H1 (cell line): ENCODE measurements at regions not wholly inside any gene's neighbourhood (a gene's known extent, or its start where the extent isn't known, plus 50 kb on each side); places are given as distances from the start of the nearest gene placed in this dataset.

Experiments used
- CTCF ChIA-PET: fragments of 300-600 bp; sonication (Branson Sonifier 250); formaldehyde crosslinking; loops from one replicate; lab custom pipeline; 2021; ENCODE audit not compliant: partially characterized antibody; lab: Charles Lee
- POLR2A ChIA-PET: fragments of 300-600 bp; sonication (Branson Sonifier 250); formaldehyde crosslinking; loops from one replicate; lab custom pipeline; 2021; ENCODE audit warnings: inconsistent platforms; ENCODE audit not compliant: partially characterized antibody; lab: Charles Lee
- DNase-seq, 2 experiments: peaks; one replicate each; pipeline versions ENCODE4 v3.0.0 to v3.0.0-alpha.2; 2010 to 2022; ENCODE audit warnings: low spot score in 2 of 2, low read depth in 1 of 2, mixed read lengths in 1 of 2
- FAIRE-seq: peaks from 2 replicates; lab custom pipeline; 2011; peaks lifted over from hg19 to GRCh38; lab: Jason Lieb, UNC
- H2AFZ ChIP-seq: 2 replicates; pipeline ENCODE4 v1.8.1; 2012; ENCODE audit warnings: low read length, inconsistent platforms
- H2AK5ac ChIP-seq: 2 replicates; pipeline ENCODE4 v1.6.1; 2013; ENCODE audit warnings: low read depth, low read length
- H2BK120ac ChIP-seq: replicated peaks from 2 replicates; pipeline ENCODE3; 2013; ENCODE audit warnings: low read depth, low read length, inconsistent platforms
- H2BK12ac ChIP-seq: 2 replicates; pipeline ENCODE4 v1.6.1; 2013; ENCODE audit warnings: low read depth, low read length
- H2BK15ac ChIP-seq: 2 replicates; pipeline ENCODE4 v1.6.1; 2013; ENCODE audit warnings: low read length
- H2BK20ac ChIP-seq: 2 replicates; pipeline ENCODE4 v1.6.1; 2013; ENCODE audit warnings: low read length
- H2BK5ac ChIP-seq: 2 replicates; pipeline ENCODE4 v1.6.1; 2013; ENCODE audit warnings: low read depth, low read length
- H3K14ac ChIP-seq: 2 replicates; pipeline ENCODE4 v1.6.1; 2013; ENCODE audit warnings: inconsistent platforms; ENCODE audit not compliant: insufficient read length
- H3K18ac ChIP-seq: 2 replicates; pipeline ENCODE4 v1.6.1; 2013; ENCODE audit warnings: low read length; ENCODE audit errors: extremely low read depth
- H3K23ac ChIP-seq: 2 replicates; pipeline ENCODE4 v1.6.1; 2013; ENCODE audit warnings: inconsistent platforms; ENCODE audit not compliant: insufficient read length
- H3K23me2 ChIP-seq: 2 replicates; pipeline ENCODE4 v1.6.1; 2013; ENCODE audit warnings: low read depth, low read length
- H3K27ac ChIP-seq: 2 replicates; pipeline ENCODE4 v1.6.1; 2011; ENCODE audit warnings: low read depth, low read length, inconsistent platforms
- H3K27me3 ChIP-seq, 4 experiments: replicated peaks in 1 of 4; 1 replicate in 1 of 4; 2 replicates in 3 of 4; pipeline versions ENCODE4 v1.6.1 to v1.8.1; 2011 to 2013; ENCODE audit warnings: low read length in 3 of 4, mild to moderate bottlenecking in 3 of 4, inconsistent platforms in 2 of 4, mixed read lengths in 2 of 4, moderate library complexity in 1 of 4; ENCODE audit not compliant: control insufficient read depth in 3 of 4, insufficient read depth in 3 of 4; ENCODE audit errors: extremely low read depth in 1 of 4
- H3K36me3 ChIP-seq, 4 experiments: 2 replicates each; pipeline versions ENCODE4 v1.6.1 to v1.8.1; 2011 to 2013; ENCODE audit warnings: mild to moderate bottlenecking in 4 of 4, low read length in 3 of 4, moderate library complexity in 2 of 4, control low read depth in 1 of 4, inconsistent platforms in 1 of 4; ENCODE audit not compliant: insufficient read depth in 4 of 4, control insufficient read depth in 2 of 4
- H3K4ac ChIP-seq: replicated peaks from 2 replicates; pipeline ENCODE3; 2013; ENCODE audit warnings: low read length, low read depth, mixed read lengths, inconsistent platforms; ENCODE audit not compliant: insufficient read length
- H3K4me1 ChIP-seq, 4 experiments: replicated peaks in 1 of 4; 1 replicate in 1 of 4; 2 replicates in 3 of 4; pipeline versions ENCODE4 v1.6.1 to v1.8.1; 2011 to 2013; ENCODE audit warnings: low read length in 3 of 4, inconsistent platforms in 2 of 4, mixed read lengths in 1 of 4; ENCODE audit not compliant: insufficient read depth in 4 of 4, control insufficient read depth in 3 of 4
- H3K4me2 ChIP-seq, 2 experiments: 2 replicates each; pipeline versions ENCODE4 v1.6.1 to v1.8.1; 2011 to 2013; ENCODE audit warnings: low read depth in 2 of 2, low read length in 2 of 2, control low read depth in 1 of 2, inconsistent platforms in 1 of 2, mild to moderate bottlenecking in 1 of 2; ENCODE audit not compliant: insufficient read depth in 1 of 2
- H3K4me3 ChIP-seq, 4 experiments: fragments of 200-600, 300-600 bp in 1 of 4; sonication (generic), shearing (Covaris generic), sonication (Bioruptor Twin) in 1 of 4; 2 replicates each; pipeline versions ENCODE4 v1.5.1 to v1.8.1; 2011 to 2016; ENCODE audit warnings: low read length in 4 of 4, low read depth in 3 of 4, control low read depth in 2 of 4, inconsistent platforms in 2 of 4, mild to moderate bottlenecking in 2 of 4, mixed read lengths in 1 of 4, moderate library complexity in 1 of 4; ENCODE audit not compliant: insufficient read depth in 2 of 4; ENCODE audit errors: extremely low read depth in 1 of 4
- H3K56ac ChIP-seq: replicated peaks from 2 replicates; pipeline ENCODE3; 2013; ENCODE audit warnings: low read depth, mild to moderate bottlenecking, mixed read lengths, low read length, inconsistent platforms; ENCODE audit not compliant: insufficient read length
- H3K79me1 ChIP-seq: 2 replicates; pipeline ENCODE4 v1.6.1; 2013; ENCODE audit warnings: low read depth, low read length, control low read depth
- H3K79me2 ChIP-seq, 2 experiments: 2 replicates each; pipeline versions ENCODE4 v1.6.1 to v1.8.1; 2012 to 2013; ENCODE audit warnings: low read length in 2 of 2, mild to moderate bottlenecking in 2 of 2, inconsistent platforms in 1 of 2; ENCODE audit not compliant: insufficient read depth in 2 of 2, control insufficient read depth in 1 of 2
- H3K9ac ChIP-seq, 4 experiments: replicated peaks in 1 of 4; 1 replicate in 1 of 4; 2 replicates in 3 of 4; pipeline versions ENCODE4 v1.6.1 to v1.8.1; 2011 to 2013; ENCODE audit warnings: low read depth in 3 of 4, low read length in 3 of 4, control low read depth in 2 of 4, mild to moderate bottlenecking in 2 of 4, moderate library complexity in 2 of 4, inconsistent platforms in 1 of 4; ENCODE audit errors: extremely low read depth in 1 of 4
- H3K9me3 ChIP-seq, 2 experiments: 2 replicates each; pipeline versions ENCODE4 v1.6.1 to v1.8.1; 2012 to 2013; ENCODE audit warnings: mild to moderate bottlenecking in 2 of 2, moderate library complexity in 2 of 2, control low read depth in 1 of 2, inconsistent platforms in 1 of 2, low read depth in 1 of 2, low read length in 1 of 2, mixed read lengths in 1 of 2; ENCODE audit not compliant: insufficient read depth in 2 of 2
- H4K20me1 ChIP-seq, 2 experiments: replicated peaks in 1 of 2; 2 replicates each; pipeline versions ENCODE3 to v1.8.1; 2011 to 2013; ENCODE audit warnings: inconsistent platforms in 2 of 2, low read length in 2 of 2, mild to moderate bottlenecking in 1 of 2; ENCODE audit not compliant: insufficient read depth in 2 of 2, control insufficient read depth in 1 of 2
- H4K5ac ChIP-seq: 2 replicates; pipeline ENCODE4 v1.6.1; 2013; ENCODE audit warnings: low read length, low read depth, mixed read lengths, inconsistent platforms; ENCODE audit not compliant: insufficient read length
- H4K8ac ChIP-seq: 2 replicates; pipeline ENCODE4 v1.8.0; 2013; ENCODE audit warnings: mild to moderate bottlenecking, moderate library complexity, low read length, inconsistent platforms; ENCODE audit not compliant: insufficient read depth; ENCODE audit errors: extremely low read depth
- H4K91ac ChIP-seq: replicated peaks from 2 replicates; pipeline ENCODE3; 2013; ENCODE audit warnings: low read length, mixed read lengths, inconsistent platforms; ENCODE audit not compliant: insufficient read length
- ATF3 ChIP-seq: IDR thresholded peaks from 2 replicates; pipeline ENCODE4 v1.6.1; 2011; ENCODE audit warnings: low read depth, mild to moderate bottlenecking, low read length; ENCODE audit not compliant: insufficient read depth
- CBX8 ChIP-seq: fragments of 300-800, 300-1000 bp; sonication (generic); IDR thresholded peaks from 2 replicates; pipeline ENCODE4 v1.7.1; 2016; ENCODE audit warnings: low read depth, low read length, borderline replicate concordance
- CHD1 ChIP-seq: IDR thresholded peaks from 2 replicates; pipeline ENCODE4 v1.6.1; 2012; ENCODE audit warnings: low read depth, low read length, improper control_type of control experiment
- CHD2 ChIP-seq: IDR thresholded peaks from 2 replicates; pipeline ENCODE4 v1.6.1; 2012; ENCODE audit warnings: low read length, improper control_type of control experiment
- EGR1 ChIP-seq: IDR thresholded peaks from 2 replicates; pipeline ENCODE4 v1.6.1; 2011; ENCODE audit warnings: low read depth, low read length, borderline replicate concordance
- HDAC2 ChIP-seq, 2 experiments: fragments of 300-600 bp in 1 of 2; sonication (generic) in 1 of 2; IDR thresholded peaks; 2 replicates each; pipeline ENCODE4 v1.6.1; 2011 to 2012; ENCODE audit warnings: low read depth in 2 of 2, low read length in 2 of 2, mild to moderate bottlenecking in 2 of 2, moderate library complexity in 2 of 2, borderline replicate concordance in 1 of 2, inconsistent platforms in 1 of 2
- POU5F1 ChIP-seq: IDR thresholded peaks from 2 replicates; pipeline ENCODE4 v1.6.1; 2011; ENCODE audit warnings: low read depth, mild to moderate bottlenecking, low read length, moderate library complexity
- RAD21 ChIP-seq, 2 experiments: IDR thresholded peaks in 1 of 2; conservative IDR thresholded peaks in 1 of 2; 2 replicates each; pipeline ENCODE4 v1.6.1; 2011; ENCODE audit warnings: low read depth in 2 of 2, low read length in 2 of 2, improper control_type of control experiment in 1 of 2, inconsistent platforms in 1 of 2, mild to moderate bottlenecking in 1 of 2, moderate library complexity in 1 of 2
- SP2 ChIP-seq: IDR thresholded peaks from 2 replicates; pipeline ENCODE4 v1.6.1; 2012; ENCODE audit warnings: mild to moderate bottlenecking, low read length, inconsistent platforms
- SRF ChIP-seq: IDR thresholded peaks from 2 replicates; pipeline ENCODE4 v1.6.1; 2011; ENCODE audit warnings: mild to moderate bottlenecking, low read depth, low read length, moderate library complexity
- TAF7 ChIP-seq: optimal IDR thresholded peaks from 2 replicates; pipeline ENCODE3; 2011; ENCODE audit warnings: low read depth, mild to moderate bottlenecking, inconsistent platforms, low read length, moderate library complexity, borderline replicate concordance
- USF2 ChIP-seq: IDR thresholded peaks from 2 replicates; pipeline ENCODE4 v1.6.1; 2011; ENCODE audit warnings: low read length, improper control_type of control experiment
- ZNF274 ChIP-seq: IDR thresholded peaks from 2 replicates; pipeline ENCODE4 v1.7.0; 2012; ENCODE audit warnings: low read length, borderline replicate concordance; ENCODE audit errors: extremely low read depth
- WGBS, 2 experiments: shearing (Covaris generic) in 1 of 2; methylation state at CpG; one replicate each; pipeline versions ENCODE4 v1.1.6 to v1.1.7; 2013 to 2015; ENCODE audit warnings: low lambda C conversion rate in 2 of 2, mixed read lengths in 2 of 2, inconsistent platforms in 1 of 2, low coverage in 1 of 2, missing lambda C conversion rate in 1 of 2; ENCODE audit not compliant: insufficient replicate concordance in 2 of 2, insufficient coverage in 1 of 2, insufficient read length in 1 of 2; ENCODE audit errors: extremely low coverage in 1 of 2, missing lambda C conversion rate in 1 of 2; 5-methylcytosine and 5-hydroxymethylcytosine counted together

- Histone ChIP-seq H3K79me1 (no peaks in the 10 kb centered on the region), H2BK15ac (no peak overlapping the region), H3K14ac (no peak overlapping the region), H3K79me2 (no peaks in the 10 kb centered on the region), H3K23me2 (no peaks in the 10 kb centered on the region), H2AFZ (no peak overlapping the region), H4K20me1 (no peaks in the 10 kb centered on the region), H3K56ac (no peak overlapping the region), H2BK120ac (no peak overlapping the region), H3K23ac (no peak overlapping the region), H2BK5ac (no peak overlapping the region), H2BK20ac (no peak overlapping the region), H4K5ac (no peak overlapping the region), H3K4me3 (no peak overlapping the region), H3K9me3 (no peaks in the 10 kb centered on the region), H3K27me3 (no peaks in the 10 kb centered on the region), H2AK5ac (no peak overlapping the region), H3K18ac (no peak overlapping the region), H4K91ac (no peak overlapping the region), H2BK12ac (no peak overlapping the region), H3K9ac (no peak overlapping the region), H3K4ac (no peak overlapping the region), H3K36me3 (no peaks in the 10 kb centered on the region), H3K27ac (no peak overlapping the region), H3K4me2 (no peak overlapping the region), H4K8ac (no peak overlapping the region), H3K4me1 (peaks cover 0 to 8% (median 2%) of the 10 kb centered on the region in 4 experiments; a peak in 2 of 7 replicates)
- ChIA-PET POLR2A (no interaction called here), CTCF (interaction anchor here (1.3 kb wide), 1 partner anchor 13 kb away, joined by 4 read pairs; no protein-coding TSS in a partner anchor)
- WGBS, 2 experiments: 88% methylated on average over 4 of the region's 4 CpGs; no CpG with 5 or more reads in 1 of the 2 experiments
- no peak for DNase-seq
- FAIRE-seq: no peak
- no peak for TF ChIP-seq ZNF274
- TF ChIP-seq SP2: no peak
- TF ChIP-seq EGR1: no peak
- no peak for TF ChIP-seq TAF7
- no peak for TF ChIP-seq SRF
- no peak for TF ChIP-seq CHD1
- no peak for TF ChIP-seq POU5F1
- no peak for TF ChIP-seq RAD21 (IDR thresholded peaks at IDR 0.05 in 1 of 2, conservative IDR thresholded peaks at IDR 0.05 in 1 of 2; ENCODE audit: low read depth in 2 of 2, low read length in 2 of 2)
- TF ChIP-seq CBX8: no peak
- TF ChIP-seq USF2: no peak
- TF ChIP-seq ATF3: no peak
- TF ChIP-seq HDAC2 (IDR thresholded peaks at IDR 0.05; ENCODE audit: borderline replicate concordance in 1 of 2, low read depth in 2 of 2, low read length in 2 of 2): no peak
- TF ChIP-seq CHD2: no peak
Measured at GRCh38 chr11:121700968-121701367, 248.2 kb upstream of the SORL1-AS1 start.
